GM23338 (cell line): ENCODE measurements at regions not wholly inside any gene's neighbourhood (a gene's known extent, or its start where the extent isn't known, plus 50 kb on each side); places are given as distances from the start of the nearest gene placed in this dataset.

Experiments
- ATAC-seq: fragments of 200-7000 bp; cut with Tn5 transposase; 3 replicates; pipeline ENCODE4 v1.9.1; 2020
- DNase-seq: peaks from one replicate; pipeline ENCODE4 v3.0.0-alpha.2; 2015; ENCODE audit warnings: low spot score
- H2AFZ ChIP-seq: fragments of 200-600 bp; sonication (generic); 2 replicates; pipeline ENCODE4 v1.8.0; 2016; ENCODE audit warnings: antibody characterized with exemption, mild to moderate bottlenecking, moderate library complexity
- H3F3A ChIP-seq: fragments of 200-600 bp; sonication (generic); replicated peaks from 2 replicates; pipeline ENCODE4 v1.8.0; 2017; ENCODE audit warnings: antibody characterized with exemption, mixed run types, low read depth
- H3K27ac ChIP-seq: fragments of 200-600 bp; sonication (generic); 2 replicates; pipeline ENCODE4 v1.6.1; 2016; ENCODE audit warnings: low read depth
- H3K27me3 ChIP-seq: fragments of 200-600 bp; sonication (generic); 2 replicates; pipeline ENCODE4 v1.8.0; 2016; ENCODE audit warnings: mild to moderate bottlenecking, mixed run types, moderate library complexity; ENCODE audit not compliant: insufficient read depth
- H3K36me3 ChIP-seq: fragments of 200-600 bp; sonication (generic); 2 replicates; pipeline ENCODE4 v1.8.0; 2016; ENCODE audit warnings: mild to moderate bottlenecking; ENCODE audit not compliant: insufficient read depth
- H3K4me1 ChIP-seq: fragments of 200-600 bp; sonication (generic); 2 replicates; pipeline ENCODE4 v1.8.0; 2016; ENCODE audit warnings: mild to moderate bottlenecking, moderate library complexity; ENCODE audit not compliant: insufficient read depth
- H3K4me2 ChIP-seq: fragments of 200-600 bp; sonication (generic); 2 replicates; pipeline ENCODE4 v1.7.1; 2017; ENCODE audit warnings: mixed run types
- H3K4me3 ChIP-seq: fragments of 200-600 bp; sonication (generic); 2 replicates; pipeline ENCODE4 v1.6.1; 2016; ENCODE audit warnings: mixed run types
- H3K79me2 ChIP-seq: fragments of 200-600 bp; sonication (generic); replicated peaks from 2 replicates; pipeline ENCODE4 v1.8.0; 2017; ENCODE audit warnings: mild to moderate bottlenecking; ENCODE audit not compliant: insufficient read depth
- H3K9me2 ChIP-seq: fragments of 200-600 bp; sonication (generic); 2 replicates; pipeline ENCODE4 v1.8.0; 2017; ENCODE audit not compliant: insufficient read depth
- H4K20me1 ChIP-seq: fragments of 200-600 bp; sonication (generic); replicated peaks from 2 replicates; pipeline ENCODE4 v1.8.0; 2017; ENCODE audit warnings: mild to moderate bottlenecking; ENCODE audit not compliant: insufficient read depth
- H3K27ac Mint-ChIP-seq: 2 replicates; pipeline ENCODE4 v1.8.0; 2020; ENCODE audit warnings: inconsistent platforms, mild to moderate bottlenecking, moderate library complexity, mixed read lengths
- H3K27me3 Mint-ChIP-seq: 3 replicates; pipeline ENCODE4 v1.8.0; 2022; ENCODE audit warnings: low read depth, mild to moderate bottlenecking, moderate library complexity, mixed read lengths, inconsistent platforms; ENCODE audit not compliant: insufficient read depth, poor library complexity
- H3K36me3 Mint-ChIP-seq: 3 replicates; pipeline ENCODE4 v1.8.0; 2021; ENCODE audit warnings: low read depth, mild to moderate bottlenecking, inconsistent platforms, moderate library complexity, mixed read lengths
- H3K4me1 Mint-ChIP-seq: 3 replicates; pipeline ENCODE4 v1.8.0; 2020; ENCODE audit warnings: mild to moderate bottlenecking, inconsistent platforms, mixed read lengths
- H3K4me3 Mint-ChIP-seq: 3 replicates; pipeline ENCODE4 v1.8.0; 2021; ENCODE audit warnings: moderate library complexity, mild to moderate bottlenecking, inconsistent platforms, mixed read lengths
- H3K9me3 Mint-ChIP-seq: 3 replicates; pipeline ENCODE4 v1.8.0; 2020; ENCODE audit warnings: moderate library complexity, mild to moderate bottlenecking, inconsistent platforms, mixed read lengths
- EZH2 ChIP-seq: fragments of 200-600 bp; sonication (generic); IDR thresholded peaks from one replicate; pipeline ENCODE4 v1.8.0; 2017; ENCODE audit warnings: antibody characterized with exemption, mild to moderate bottlenecking, low read depth; ENCODE audit not compliant: unreplicated experiment
- JUNB ChIP-seq: IDR thresholded peaks from one replicate; pipeline ENCODE4 v1.6.1; 2016; ENCODE audit warnings: antibody characterized with exemption; ENCODE audit not compliant: unreplicated experiment
- NANOG ChIP-seq: IDR thresholded peaks from 2 replicates; pipeline ENCODE4 v1.6.1; 2016; ENCODE audit warnings: antibody characterized with exemption, borderline replicate concordance
- POLR2AphosphoS5 ChIP-seq: IDR thresholded peaks from 2 replicates; pipeline ENCODE4 v1.6.1; 2016; ENCODE audit warnings: antibody characterized with exemption, low read depth
- ZNF114 ChIP-seq: fragments of 250-450 bp; sonication (Bioruptor Pico); IDR thresholded peaks from 2 replicates; pipeline ENCODE4 v1.5.0; 2020; ENCODE audit warnings: mild to moderate bottlenecking, moderate library complexity
- ZNF331 ChIP-seq: fragments of 250-450 bp; sonication (Bioruptor Pico); IDR thresholded peaks from 2 replicates; pipeline ENCODE4 v1.5.0; 2020; ENCODE audit warnings: low read depth, mild to moderate bottlenecking, moderate library complexity
- TF ChIP-seq, protein P1 (sequence below): IDR thresholded peaks from one replicate; pipeline ENCODE4 v1.6.1; 2018; ENCODE audit warnings: antibody characterized with exemption; ENCODE audit not compliant: unreplicated experiment
- TF ChIP-seq, protein P2 (sequence below): IDR thresholded peaks from 2 replicates; pipeline ENCODE4 v1.6.1; 2016; ENCODE audit warnings: antibody characterized with exemption

DNA sequence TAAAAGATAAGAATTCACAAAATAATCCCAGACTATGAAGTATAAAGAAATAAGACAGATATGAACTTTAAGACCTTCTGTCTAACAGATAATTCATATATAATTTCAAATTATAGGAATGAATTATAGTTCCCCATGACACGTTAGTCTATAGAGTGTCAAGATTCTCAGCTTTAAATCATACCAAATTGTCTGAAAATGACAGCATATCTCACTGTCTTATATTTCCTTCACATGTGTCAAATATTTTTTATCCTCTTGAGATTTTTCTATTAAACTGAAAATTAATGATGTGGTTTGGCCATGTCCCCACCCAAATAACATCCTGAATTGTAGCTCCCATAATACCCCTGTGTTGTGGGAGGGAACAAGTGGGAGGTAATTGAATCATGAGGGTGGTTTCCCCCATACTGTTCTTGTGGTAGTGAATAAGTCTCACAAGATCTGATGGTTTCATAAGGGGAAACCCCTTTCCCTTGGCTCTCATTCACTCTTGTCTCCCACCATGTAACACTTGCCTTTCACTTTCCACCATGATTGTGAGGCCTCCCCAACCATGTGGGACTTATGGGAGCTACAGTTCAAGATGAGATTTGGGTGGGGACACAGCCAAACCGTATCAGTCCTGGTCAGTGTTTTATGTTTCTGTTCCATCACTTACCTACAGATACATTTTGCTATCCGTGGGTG lies 825.3 kb upstream of the GJE1 start (continued):
- TF ChIP-seq, protein P1, sequence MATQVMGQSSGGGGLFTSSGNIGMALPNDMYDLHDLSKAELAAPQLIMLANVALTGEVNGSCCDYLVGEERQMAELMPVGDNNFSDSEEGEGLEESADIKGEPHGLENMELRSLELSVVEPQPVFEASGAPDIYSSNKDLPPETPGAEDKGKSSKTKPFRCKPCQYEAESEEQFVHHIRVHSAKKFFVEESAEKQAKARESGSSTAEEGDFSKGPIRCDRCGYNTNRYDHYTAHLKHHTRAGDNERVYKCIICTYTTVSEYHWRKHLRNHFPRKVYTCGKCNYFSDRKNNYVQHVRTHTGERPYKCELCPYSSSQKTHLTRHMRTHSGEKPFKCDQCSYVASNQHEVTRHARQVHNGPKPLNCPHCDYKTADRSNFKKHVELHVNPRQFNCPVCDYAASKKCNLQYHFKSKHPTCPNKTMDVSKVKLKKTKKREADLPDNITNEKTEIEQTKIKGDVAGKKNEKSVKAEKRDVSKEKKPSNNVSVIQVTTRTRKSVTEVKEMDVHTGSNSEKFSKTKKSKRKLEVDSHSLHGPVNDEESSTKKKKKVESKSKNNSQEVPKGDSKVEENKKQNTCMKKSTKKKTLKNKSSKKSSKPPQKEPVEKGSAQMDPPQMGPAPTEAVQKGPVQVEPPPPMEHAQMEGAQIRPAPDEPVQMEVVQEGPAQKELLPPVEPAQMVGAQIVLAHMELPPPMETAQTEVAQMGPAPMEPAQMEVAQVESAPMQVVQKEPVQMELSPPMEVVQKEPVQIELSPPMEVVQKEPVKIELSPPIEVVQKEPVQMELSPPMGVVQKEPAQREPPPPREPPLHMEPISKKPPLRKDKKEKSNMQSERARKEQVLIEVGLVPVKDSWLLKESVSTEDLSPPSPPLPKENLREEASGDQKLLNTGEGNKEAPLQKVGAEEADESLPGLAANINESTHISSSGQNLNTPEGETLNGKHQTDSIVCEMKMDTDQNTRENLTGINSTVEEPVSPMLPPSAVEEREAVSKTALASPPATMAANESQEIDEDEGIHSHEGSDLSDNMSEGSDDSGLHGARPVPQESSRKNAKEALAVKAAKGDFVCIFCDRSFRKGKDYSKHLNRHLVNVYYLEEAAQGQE: no peak
- TF ChIP-seq ZNF114: no peak
- TF ChIP-seq EZH2: no peak
- no peak for TF ChIP-seq NANOG
- TF ChIP-seq ZNF331 (CRISPR knock-in tag): no peak
- TF ChIP-seq JUNB: no peak

DNA sequence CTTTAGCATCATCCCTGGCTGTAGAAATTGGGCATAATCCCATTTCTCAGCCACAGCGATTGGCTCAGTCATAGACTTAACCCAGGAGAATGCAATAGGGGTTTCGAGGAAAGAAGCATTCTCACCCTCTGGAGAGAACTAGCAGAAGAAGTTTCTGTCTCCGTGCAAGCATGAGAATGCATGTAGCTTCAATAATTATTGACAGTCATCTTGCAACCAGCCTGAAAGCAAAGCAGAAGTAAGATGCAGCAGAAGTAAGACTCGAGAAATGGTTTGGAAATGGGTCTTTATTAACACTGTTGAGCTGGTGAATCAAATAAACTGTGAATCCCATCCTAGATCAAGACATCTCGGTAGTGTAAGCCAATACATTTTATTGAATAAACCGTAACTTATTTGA lies 828.8 kb upstream of the GJE1 start:
- no peak overlapping the region for H3K27ac ChIP-seq
- no peaks in the 10 kb centered on the region for H3K4me1 ChIP-seq
- no peaks in the 10 kb centered on the region for H3K79me2 ChIP-seq
- H3K27me3 Mint-ChIP-seq: no peaks in the 10 kb centered on the region
- peaks cover 9% of the 10 kb centered on the region for H3K9me3 Mint-ChIP-seq
- no peaks in the 10 kb centered on the region for H3F3A ChIP-seq
- ATAC-seq (no peak), DNase-seq (no peak)
- H3K4me2 ChIP-seq: no peak overlapping the region
- no peak overlapping the region for H3K27ac Mint-ChIP-seq
- peaks cover 6% of the 10 kb centered on the region; the same call in 1 of the 2 replicates for H3K36me3 ChIP-seq
- no peaks in the 10 kb centered on the region for H4K20me1 ChIP-seq
- H3K27me3 ChIP-seq: no peaks in the 10 kb centered on the region
- H3K4me3 ChIP-seq: no peak overlapping the region
- TF ChIP-seq POLR2AphosphoS5: no peak
- TF ChIP-seq, protein P1: no peak
- TF ChIP-seq, protein P2, sequence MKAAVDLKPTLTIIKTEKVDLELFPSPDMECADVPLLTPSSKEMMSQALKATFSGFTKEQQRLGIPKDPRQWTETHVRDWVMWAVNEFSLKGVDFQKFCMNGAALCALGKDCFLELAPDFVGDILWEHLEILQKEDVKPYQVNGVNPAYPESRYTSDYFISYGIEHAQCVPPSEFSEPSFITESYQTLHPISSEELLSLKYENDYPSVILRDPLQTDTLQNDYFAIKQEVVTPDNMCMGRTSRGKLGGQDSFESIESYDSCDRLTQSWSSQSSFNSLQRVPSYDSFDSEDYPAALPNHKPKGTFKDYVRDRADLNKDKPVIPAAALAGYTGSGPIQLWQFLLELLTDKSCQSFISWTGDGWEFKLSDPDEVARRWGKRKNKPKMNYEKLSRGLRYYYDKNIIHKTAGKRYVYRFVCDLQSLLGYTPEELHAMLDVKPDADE: no peak
- no peak for TF ChIP-seq EZH2
- H3K36me3 Mint-ChIP-seq: peaks cover 10% of the 10 kb centered on the region
- no peak overlapping the region; the same call in 1 of the 2 replicates for H2AFZ ChIP-seq
- H3K4me1 Mint-ChIP-seq: no peaks in the 10 kb centered on the region
- no peaks in the 10 kb centered on the region for H3K9me2 ChIP-seq
- H3K4me3 Mint-ChIP-seq: no peak overlapping the region
